Heart left ventricle (tissue), 16 donors: ENCODE measurements at regions not wholly inside any gene's neighbourhood (a gene's known extent, or its start where the extent isn't known, plus 50 kb on each side); places are given as distances from the start of the nearest gene placed in this dataset.

Experiments used
- ATAC-seq, 4 donors: fragments of 200-7000 bp; cut with Tn5 transposase; one replicate each; pipeline ENCODE4 v1.9.1; 2020 to 2022; ENCODE audit warnings: moderate library complexity in 4 of 4, mild to moderate bottlenecking in 3 of 4, moderate number of reproducible peaks in 1 of 4
- DNase-seq, 5 donors: peaks; one replicate each; pipeline ENCODE4 v3.0.0-alpha.2; 2020
- H3K27ac ChIP-seq, 12 donors: fragments of 200-600 bp; sonication (generic) in 4 of 12; one replicate each; pipeline versions ENCODE4 v1.5.0 to v1.8.0; 2016 to 2022; ENCODE audit warnings: mild to moderate bottlenecking in 2 of 12
- H3K27me3 ChIP-seq, 9 donors: fragments of 200-600 bp; sonication (generic) in 2 of 9; one replicate each; pipeline versions ENCODE4 v1.5.1 to v1.8.0; 2016 to 2022; ENCODE audit warnings: mild to moderate bottlenecking in 3 of 9
- H3K36me3 ChIP-seq, 9 donors: fragments of 200-600 bp; sonication (generic) in 2 of 9; one replicate each; pipeline versions ENCODE4 v1.5.0 to v1.8.0; 2018 to 2022; ENCODE audit warnings: mild to moderate bottlenecking in 2 of 9
- H3K4me1 ChIP-seq, 12 donors: fragments of 200-600 bp; sonication (generic) in 4 of 12; one replicate each; pipeline versions ENCODE4 v1.5.0 to v1.8.0; 2016 to 2022; ENCODE audit warnings: mild to moderate bottlenecking in 3 of 12
- H3K4me3 ChIP-seq, 12 donors: fragments of 200-600 bp; sonication (generic) in 4 of 12; one replicate each; pipeline versions ENCODE4 v1.5.0 to v1.8.0; 2017 to 2022; ENCODE audit warnings: mild to moderate bottlenecking in 9 of 12, moderate library complexity in 4 of 12
- H3K9me3 ChIP-seq, 12 donors: fragments of 200-600 bp; sonication (generic) in 4 of 12; one replicate each; pipeline versions ENCODE4 v1.5.0 to v1.8.0; 2016 to 2022; ENCODE audit warnings: mild to moderate bottlenecking in 1 of 12
- CTCF ChIP-seq, 12 donors: fragments of 200-600 bp; sonication (generic) in 4 of 12; IDR thresholded peaks; one replicate each; pipeline versions ENCODE4 v1.5.0 to v1.8.0; 2018 to 2022; ENCODE audit warnings: antibody characterized with exemption in 12 of 12, mild to moderate bottlenecking in 5 of 12
- POLR2A ChIP-seq, 2 donors: fragments of 450-650 bp; IDR thresholded peaks; one replicate each; pipeline ENCODE4 v1.6.1; 2017; ENCODE audit warnings: antibody characterized with exemption in 2 of 2, mild to moderate bottlenecking in 2 of 2, moderate library complexity in 2 of 2
- WGBS, 4 donors: extraction: QIAGEN DNeasy Blood & Tissue Kit in 2 of 4; methylation state at CpG; one replicate each; pipeline versions ENCODE4 v1.1.5 to v1.1.7; 2013 to 2018; 5-methylcytosine and 5-hydroxymethylcytosine counted together
- intact Hi-C, 10 donors: fragments of 100-400 bp; cut with DNase I; formaldehyde crosslinking; loops; one replicate each; pipeline versions ENCODE4 v1.11.1 to v1.14.2; 2022
- donor health status: ischemic (EF 13 %, LVEDD 7.1; RV severe dilation, severe dysfunction).
- donor health status: healthy with polysubstance abuse.
- donor health status: DM: no; HTN: yes; CAD: no.
- donor health status: DM: no; HTN: no; CAD: no.
- donor health status: ischemic (EF 25% LVEDD 6.9; RV normal size, moderate dysfunction).
- donor health status: ischemic (EF 25% LVEDD 5.7; RV mildly dilated, moderate dysfunction).
- donor health status: healthy.
- donor health status: DM: yes; HTN: yes; CAD: no.
- donor health status: ischemic (EF 35%, LVEDD 5.7; RV mildly dilated, moderate dysfunction).
- donor health status: nonischemic (EF 11% LVEDD 7.7; RV severe dilation, severe dysfunction).
- donor health status: DM: yes; HTN: yes; CAD: no.
- donor health status: PGD.
- donor health status: ischemic (EF 29% LVEDD 5.4; RV normal size, mild dysfunction).
- donor health status: nonischemic (EF 23%, LVEDD 6.1; RV moderate dilation, normal function).

DNA sequence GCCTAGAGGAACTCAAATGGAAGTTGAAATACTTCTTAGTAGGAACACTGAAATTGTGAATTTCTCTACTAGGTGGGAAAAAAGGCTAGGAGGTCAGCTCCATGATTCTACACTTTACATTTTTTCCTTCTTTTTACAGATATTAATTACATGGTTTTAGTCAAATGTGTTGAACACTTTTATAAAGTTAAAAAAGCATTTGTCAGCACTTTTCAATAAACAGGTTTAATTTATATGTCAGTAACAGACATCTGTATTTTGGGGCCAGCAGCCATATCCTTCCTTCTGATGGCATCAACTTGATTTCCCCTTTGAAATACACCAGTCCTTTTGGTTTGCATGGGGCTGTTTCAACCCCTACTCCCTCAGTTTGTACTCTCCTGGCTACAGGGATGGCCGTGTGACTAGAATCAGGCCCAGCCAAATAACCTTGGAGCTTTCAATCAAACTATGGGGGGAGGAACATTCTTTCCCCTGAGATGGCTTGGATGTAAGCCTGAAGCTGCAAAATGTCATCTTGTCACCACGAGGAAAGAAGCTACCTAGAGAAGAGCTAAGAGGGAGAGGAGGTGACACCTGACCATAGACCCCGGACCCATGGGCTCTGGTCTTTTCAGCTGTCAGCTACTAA, 171.0 kb upstream of the NEBL start:
- no peaks in the 10 kb centered on the region for H3K9me3 ChIP-seq
- H3K4me3 ChIP-seq, result no peak overlapping the region
- no peaks in the 10 kb centered on the region for H3K27me3 ChIP-seq
- ATAC-seq (peak; percentile 81 to 93 (median 84)), DNase-seq (peak in 3 of 5 donors; percentile 23 to 46 (median 35))
- H3K27ac ChIP-seq, result peak overlapping the region in 10 of 12 donors; percentile 2 to 64 (median 50)
- peaks cover 0 to 39% (median 10%) of the 10 kb centered on the region in 12 donors for H3K4me1 ChIP-seq
- WGBS, 4 donors, result 28 to 51% (median 40%) methylated on average over 3 of the region's 3 CpGs
- TF ChIP-seq CTCF (IDR thresholded peaks at IDR 0.05) (no peak), POLR2A (IDR thresholded peaks at IDR 0.05) (no peak)
- H3K36me3 ChIP-seq, result no peaks in the 10 kb centered on the region
- intact Hi-C loops, result loop anchor here in 4 of 10 donors (5.0 to 10.0 kb wide), 4 partner anchors 63 to 183 kb away; partner anchors contain the start of gene NEBL (in 2 of the 4)

DNA sequence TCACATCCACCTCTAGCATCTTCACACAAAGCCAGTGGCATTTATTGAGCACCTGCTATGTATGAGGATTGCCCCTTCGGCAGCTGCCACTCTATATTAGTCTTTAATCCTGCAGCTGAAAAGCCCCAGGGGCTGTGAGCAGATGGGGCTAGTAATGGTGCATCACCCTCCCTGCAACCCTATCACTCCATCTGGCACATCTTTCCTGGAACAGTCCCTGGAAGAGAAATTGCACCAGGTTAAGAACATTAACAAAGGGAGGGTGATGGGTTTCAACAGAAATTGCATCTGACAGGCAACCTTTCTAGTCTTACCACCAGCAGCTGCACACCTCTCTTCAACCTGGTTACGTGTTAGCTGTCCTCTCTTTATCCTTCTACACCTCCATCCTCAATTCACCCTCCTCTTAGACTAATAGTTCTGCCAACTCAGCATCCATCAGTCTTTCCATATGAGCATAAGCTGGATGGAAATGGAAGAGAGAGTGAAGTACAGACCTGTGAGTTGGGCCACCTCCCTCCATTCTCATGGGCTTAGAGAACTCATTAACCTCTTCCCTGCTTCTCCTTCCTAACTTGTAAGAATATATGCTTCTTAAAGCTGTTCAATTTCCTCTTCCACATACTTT, 168.6 kb upstream of the NEBL start:
- peak overlapping the region in 2 of 12 donors; percentile 0 to 21 for H3K27ac ChIP-seq
- no peak for TF ChIP-seq CTCF (IDR thresholded peaks at IDR 0.05)
- TF ChIP-seq POLR2A (IDR thresholded peaks at IDR 0.05), result no peak
- H3K36me3 ChIP-seq, result no peaks in the 10 kb centered on the region
- no peaks in the 10 kb centered on the region for H3K9me3 ChIP-seq
- DNase-seq (no peak), ATAC-seq (no peak)
- intact Hi-C loops, result loop anchor here in 4 of 10 donors (5.0 to 10.0 kb wide), 4 partner anchors 61 to 181 kb away; partner anchors contain the start of gene NEBL (in 2 of the 4)
- H3K4me3 ChIP-seq, result no peak overlapping the region
- WGBS, 4 donors, result 90 to 95% (median 91%) methylated on average over 2 of the region's 2 CpGs
- no peaks in the 10 kb centered on the region for H3K27me3 ChIP-seq
- peaks cover 0 to 48% (median 10%) of the 10 kb centered on the region in 12 donors for H3K4me1 ChIP-seq

DNA sequence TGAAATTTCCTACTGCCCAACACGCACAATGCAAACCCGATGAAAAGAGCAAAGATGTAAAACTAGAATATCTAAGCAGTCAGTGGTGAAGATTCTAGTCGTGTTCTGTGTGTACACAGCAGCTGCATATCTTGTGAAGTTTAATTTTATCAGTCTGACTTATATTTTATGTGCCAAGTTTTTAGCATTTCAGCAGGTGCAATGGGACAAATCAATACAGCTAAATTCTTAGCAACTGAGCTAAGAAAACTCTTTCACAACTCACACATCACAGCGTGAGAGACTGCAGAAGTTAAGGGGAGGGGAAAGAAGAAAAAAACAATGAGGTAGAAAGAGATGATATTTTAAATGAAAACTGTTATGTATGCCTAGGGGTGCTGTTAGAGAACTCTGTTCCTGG, 164.9 kb upstream of the NEBL start:
- TF ChIP-seq CTCF (IDR thresholded peaks at IDR 0.05) (no peak), POLR2A (IDR thresholded peaks at IDR 0.05) (no peak)
- Histone ChIP-seq H3K27me3 (no peaks in the 10 kb centered on the region), H3K4me3 (no peak overlapping the region), H3K9me3 (peaks cover 0 to 22% (median 9%) of the 10 kb centered on the region in 12 donors), H3K4me1 (peaks cover 0 to 28% (median 0%) of the 10 kb centered on the region in 12 donors), H3K27ac (no peak overlapping the region), H3K36me3 (no peaks in the 10 kb centered on the region)
- WGBS, 4 donors, result 60 to 72% (median 61%) methylated on average over 4 of the region's 4 CpGs
- no peak for DNase-seq
- no peak for ATAC-seq
- intact Hi-C loops, result loop anchor here in 3 of 10 donors (10.0 kb wide), 3 partner anchors 57 to 177 kb away; partner anchors contain the start of gene NEBL (in 1 of the 3)

DNA sequence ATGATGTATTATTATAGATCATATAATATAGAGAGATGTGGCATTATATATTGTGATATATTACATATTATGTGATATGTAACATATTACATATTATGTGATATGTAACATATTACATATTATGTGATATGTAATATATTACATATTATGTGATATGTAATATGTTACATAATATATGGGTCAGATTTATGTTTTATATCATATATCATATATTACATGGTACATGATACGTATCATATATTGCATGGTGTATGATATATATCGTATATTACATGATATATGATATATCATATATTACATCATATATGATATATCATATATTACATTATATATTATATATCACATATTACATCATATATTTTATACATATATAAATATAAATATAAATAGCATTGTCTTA, 164.1 kb upstream of the NEBL start:
- Histone ChIP-seq H3K4me1 (peaks cover 0 to 28% (median 0%) of the 10 kb centered on the region in 12 donors), H3K27ac (no peak overlapping the region), H3K9me3 (peaks cover 0 to 22% (median 9%) of the 10 kb centered on the region in 12 donors), H3K4me3 (no peak overlapping the region), H3K27me3 (no peaks in the 10 kb centered on the region), H3K36me3 (no peaks in the 10 kb centered on the region)
- 96 to 98% (median 97%) methylated on average over 2 of the region's 2 CpGs for WGBS, 4 donors
- DNase-seq, result no peak
- TF ChIP-seq CTCF (IDR thresholded peaks at IDR 0.05) (no peak), POLR2A (IDR thresholded peaks at IDR 0.05) (no peak)
- no peak for ATAC-seq
- intact Hi-C loops, result loop anchor here in 3 of 10 donors (10.0 kb wide), 3 partner anchors 56 to 176 kb away; partner anchors contain the start of gene NEBL (in 1 of the 3)
